H1 (cell line): ENCODE measurements at regions not wholly inside any gene's neighbourhood (a gene's known extent, or its start where the extent isn't known, plus 50 kb on each side); places are given as distances from the start of the nearest gene placed in this dataset.

Source experiments
- CTCF ChIA-PET: fragments of 300-600 bp; sonication (Branson Sonifier 250); formaldehyde crosslinking; loops from one replicate; lab custom pipeline; 2021; ENCODE audit not compliant: partially characterized antibody; lab: Charles Lee
- POLR2A ChIA-PET: fragments of 300-600 bp; sonication (Branson Sonifier 250); formaldehyde crosslinking; loops from one replicate; lab custom pipeline; 2021; ENCODE audit warnings: inconsistent platforms; ENCODE audit not compliant: partially characterized antibody; lab: Charles Lee
- DNase-seq, 2 experiments: peaks; one replicate each; pipeline versions ENCODE4 v3.0.0 to v3.0.0-alpha.2; 2010 to 2022; ENCODE audit warnings: low spot score in 2 of 2, low read depth in 1 of 2, mixed read lengths in 1 of 2
- FAIRE-seq: peaks from 2 replicates; lab custom pipeline; 2011; peaks lifted over from hg19 to GRCh38; lab: Jason Lieb, UNC
- H2AFZ ChIP-seq: 2 replicates; pipeline ENCODE4 v1.8.1; 2012; ENCODE audit warnings: low read length, inconsistent platforms
- H2AK5ac ChIP-seq: 2 replicates; pipeline ENCODE4 v1.6.1; 2013; ENCODE audit warnings: low read depth, low read length
- H2BK120ac ChIP-seq: replicated peaks from 2 replicates; pipeline ENCODE3; 2013; ENCODE audit warnings: low read depth, low read length, inconsistent platforms
- H2BK12ac ChIP-seq: 2 replicates; pipeline ENCODE4 v1.6.1; 2013; ENCODE audit warnings: low read depth, low read length
- H2BK15ac ChIP-seq: 2 replicates; pipeline ENCODE4 v1.6.1; 2013; ENCODE audit warnings: low read length
- H2BK20ac ChIP-seq: 2 replicates; pipeline ENCODE4 v1.6.1; 2013; ENCODE audit warnings: low read length
- H2BK5ac ChIP-seq: 2 replicates; pipeline ENCODE4 v1.6.1; 2013; ENCODE audit warnings: low read depth, low read length
- H3K14ac ChIP-seq: 2 replicates; pipeline ENCODE4 v1.6.1; 2013; ENCODE audit warnings: inconsistent platforms; ENCODE audit not compliant: insufficient read length
- H3K18ac ChIP-seq: 2 replicates; pipeline ENCODE4 v1.6.1; 2013; ENCODE audit warnings: low read length; ENCODE audit errors: extremely low read depth
- H3K23ac ChIP-seq: 2 replicates; pipeline ENCODE4 v1.6.1; 2013; ENCODE audit warnings: inconsistent platforms; ENCODE audit not compliant: insufficient read length
- H3K23me2 ChIP-seq: 2 replicates; pipeline ENCODE4 v1.6.1; 2013; ENCODE audit warnings: low read depth, low read length
- H3K27ac ChIP-seq: 2 replicates; pipeline ENCODE4 v1.6.1; 2011; ENCODE audit warnings: low read depth, low read length, inconsistent platforms
- H3K27me3 ChIP-seq, 4 experiments: replicated peaks in 1 of 4; 1 replicate in 1 of 4; 2 replicates in 3 of 4; pipeline versions ENCODE4 v1.6.1 to v1.8.1; 2011 to 2013; ENCODE audit warnings: low read length in 3 of 4, mild to moderate bottlenecking in 3 of 4, inconsistent platforms in 2 of 4, mixed read lengths in 2 of 4, moderate library complexity in 1 of 4; ENCODE audit not compliant: control insufficient read depth in 3 of 4, insufficient read depth in 3 of 4; ENCODE audit errors: extremely low read depth in 1 of 4
- H3K36me3 ChIP-seq, 4 experiments: 2 replicates each; pipeline versions ENCODE4 v1.6.1 to v1.8.1; 2011 to 2013; ENCODE audit warnings: mild to moderate bottlenecking in 4 of 4, low read length in 3 of 4, moderate library complexity in 2 of 4, control low read depth in 1 of 4, inconsistent platforms in 1 of 4; ENCODE audit not compliant: insufficient read depth in 4 of 4, control insufficient read depth in 2 of 4
- H3K4ac ChIP-seq: replicated peaks from 2 replicates; pipeline ENCODE3; 2013; ENCODE audit warnings: low read length, low read depth, mixed read lengths, inconsistent platforms; ENCODE audit not compliant: insufficient read length
- H3K4me1 ChIP-seq, 4 experiments: replicated peaks in 1 of 4; 1 replicate in 1 of 4; 2 replicates in 3 of 4; pipeline versions ENCODE4 v1.6.1 to v1.8.1; 2011 to 2013; ENCODE audit warnings: low read length in 3 of 4, inconsistent platforms in 2 of 4, mixed read lengths in 1 of 4; ENCODE audit not compliant: insufficient read depth in 4 of 4, control insufficient read depth in 3 of 4
- H3K4me2 ChIP-seq, 2 experiments: 2 replicates each; pipeline versions ENCODE4 v1.6.1 to v1.8.1; 2011 to 2013; ENCODE audit warnings: low read depth in 2 of 2, low read length in 2 of 2, control low read depth in 1 of 2, inconsistent platforms in 1 of 2, mild to moderate bottlenecking in 1 of 2; ENCODE audit not compliant: insufficient read depth in 1 of 2
- H3K4me3 ChIP-seq, 4 experiments: fragments of 200-600, 300-600 bp in 1 of 4; sonication (generic), shearing (Covaris generic), sonication (Bioruptor Twin) in 1 of 4; 2 replicates each; pipeline versions ENCODE4 v1.5.1 to v1.8.1; 2011 to 2016; ENCODE audit warnings: low read length in 4 of 4, low read depth in 3 of 4, control low read depth in 2 of 4, inconsistent platforms in 2 of 4, mild to moderate bottlenecking in 2 of 4, mixed read lengths in 1 of 4, moderate library complexity in 1 of 4; ENCODE audit not compliant: insufficient read depth in 2 of 4; ENCODE audit errors: extremely low read depth in 1 of 4
- H3K56ac ChIP-seq: replicated peaks from 2 replicates; pipeline ENCODE3; 2013; ENCODE audit warnings: low read depth, mild to moderate bottlenecking, mixed read lengths, low read length, inconsistent platforms; ENCODE audit not compliant: insufficient read length
- H3K79me1 ChIP-seq: 2 replicates; pipeline ENCODE4 v1.6.1; 2013; ENCODE audit warnings: low read depth, low read length, control low read depth
- H3K79me2 ChIP-seq, 2 experiments: 2 replicates each; pipeline versions ENCODE4 v1.6.1 to v1.8.1; 2012 to 2013; ENCODE audit warnings: low read length in 2 of 2, mild to moderate bottlenecking in 2 of 2, inconsistent platforms in 1 of 2; ENCODE audit not compliant: insufficient read depth in 2 of 2, control insufficient read depth in 1 of 2
- H3K9ac ChIP-seq, 4 experiments: replicated peaks in 1 of 4; 1 replicate in 1 of 4; 2 replicates in 3 of 4; pipeline versions ENCODE4 v1.6.1 to v1.8.1; 2011 to 2013; ENCODE audit warnings: low read depth in 3 of 4, low read length in 3 of 4, control low read depth in 2 of 4, mild to moderate bottlenecking in 2 of 4, moderate library complexity in 2 of 4, inconsistent platforms in 1 of 4; ENCODE audit errors: extremely low read depth in 1 of 4
- H3K9me3 ChIP-seq, 2 experiments: 2 replicates each; pipeline versions ENCODE4 v1.6.1 to v1.8.1; 2012 to 2013; ENCODE audit warnings: mild to moderate bottlenecking in 2 of 2, moderate library complexity in 2 of 2, control low read depth in 1 of 2, inconsistent platforms in 1 of 2, low read depth in 1 of 2, low read length in 1 of 2, mixed read lengths in 1 of 2; ENCODE audit not compliant: insufficient read depth in 2 of 2
- H4K20me1 ChIP-seq, 2 experiments: replicated peaks in 1 of 2; 2 replicates each; pipeline versions ENCODE3 to v1.8.1; 2011 to 2013; ENCODE audit warnings: inconsistent platforms in 2 of 2, low read length in 2 of 2, mild to moderate bottlenecking in 1 of 2; ENCODE audit not compliant: insufficient read depth in 2 of 2, control insufficient read depth in 1 of 2
- H4K5ac ChIP-seq: 2 replicates; pipeline ENCODE4 v1.6.1; 2013; ENCODE audit warnings: low read length, low read depth, mixed read lengths, inconsistent platforms; ENCODE audit not compliant: insufficient read length
- H4K8ac ChIP-seq: 2 replicates; pipeline ENCODE4 v1.8.0; 2013; ENCODE audit warnings: mild to moderate bottlenecking, moderate library complexity, low read length, inconsistent platforms; ENCODE audit not compliant: insufficient read depth; ENCODE audit errors: extremely low read depth
- H4K91ac ChIP-seq: replicated peaks from 2 replicates; pipeline ENCODE3; 2013; ENCODE audit warnings: low read length, mixed read lengths, inconsistent platforms; ENCODE audit not compliant: insufficient read length
- POLR2A ChIP-seq, 2 experiments: IDR thresholded peaks; 1 replicate in 1 of 2; 2 replicates in 1 of 2; pipeline ENCODE4 v1.6.1; 2011; ENCODE audit warnings: low read depth in 2 of 2, low read length in 2 of 2, mild to moderate bottlenecking in 2 of 2; ENCODE audit errors: control extremely low read depth in 1 of 2
- RNF2 ChIP-seq: fragments of 200-900, 300-1000 bp; sonication (generic); IDR thresholded peaks from 2 replicates; pipeline ENCODE4 v1.7.1; 2016; ENCODE audit warnings: borderline replicate concordance, low read depth, mild to moderate bottlenecking, antibody characterized with exemption, low read length; ENCODE audit not compliant: poor library complexity, severe bottlenecking; ENCODE audit errors: missing control alignments
- SIN3A ChIP-seq, 2 experiments: IDR thresholded peaks in 1 of 2; conservative IDR thresholded peaks in 1 of 2; 2 replicates each; pipeline ENCODE4 v1.6.1; 2011 to 2012; ENCODE audit warnings: low read length in 2 of 2, improper control_type of control experiment in 1 of 2, low read depth in 1 of 2, mild to moderate bottlenecking in 1 of 2
- WGBS, 2 experiments: shearing (Covaris generic) in 1 of 2; methylation state at CpG; one replicate each; pipeline versions ENCODE4 v1.1.6 to v1.1.7; 2013 to 2015; ENCODE audit warnings: low lambda C conversion rate in 2 of 2, mixed read lengths in 2 of 2, inconsistent platforms in 1 of 2, low coverage in 1 of 2, missing lambda C conversion rate in 1 of 2; ENCODE audit not compliant: insufficient replicate concordance in 2 of 2, insufficient coverage in 1 of 2, insufficient read length in 1 of 2; ENCODE audit errors: extremely low coverage in 1 of 2, missing lambda C conversion rate in 1 of 2; 5-methylcytosine and 5-hydroxymethylcytosine counted together

- FAIRE-seq (no peak), DNase-seq (no peak)
- H3K27ac ChIP-seq: no peak overlapping the region
Measured at GRCh38 chr1:30447080-30447479, 276.3 kb downstream of the MATN1 start.

More at GRCh38 chr1:30447080-30447479, 276.3 kb downstream of the MATN1 start:
- Histone ChIP-seq H2BK120ac (no peak overlapping the region), H3K27me3 (no peaks in the 10 kb centered on the region), H2BK12ac (no peak overlapping the region), H3K9ac (no peak overlapping the region), H3K23ac (no peak overlapping the region), H3K14ac (no peak overlapping the region), H4K91ac (no peak overlapping the region), H3K56ac (no peak overlapping the region), H3K4ac (no peak overlapping the region), H3K36me3 (no peaks in the 10 kb centered on the region), H4K5ac (no peak overlapping the region), H3K79me2 (no peaks in the 10 kb centered on the region), H4K8ac (no peak overlapping the region), H3K4me1 (no peaks in the 10 kb centered on the region; a peak in 1 of 7 replicates), H3K4me2 (no peak overlapping the region), H3K18ac (no peak overlapping the region), H2BK5ac (no peak overlapping the region), H2BK20ac (no peak overlapping the region), H2BK15ac (no peak overlapping the region), H3K23me2 (no peaks in the 10 kb centered on the region), H3K79me1 (no peaks in the 10 kb centered on the region), H3K9me3 (no peaks in the 10 kb centered on the region), H2AFZ (no peak overlapping the region), H2AK5ac (no peak overlapping the region), H3K4me3 (no peak overlapping the region), H4K20me1 (no peaks in the 10 kb centered on the region)
- ChIA-PET CTCF (interaction anchor here (0.6 kb wide), 1 partner anchor 63 kb away, joined by 3 read pairs; no protein-coding TSS in a partner anchor), POLR2A (no interaction called here)
- WGBS, 2 experiments: 83% methylated on average over 6 of the region's 6 CpGs; no CpG with 5 or more reads in 1 of the 2 experiments
- TF ChIP-seq SIN3A (conservative IDR thresholded peaks at IDR 0.05 in 1 of 2, IDR thresholded peaks at IDR 0.05 in 1 of 2; ENCODE audit: low read depth in 1 of 2, low read length in 2 of 2) (no peak), POLR2A (IDR thresholded peaks at IDR 0.05; ENCODE audit: control extremely low read depth in 1 of 2, low read depth in 2 of 2, low read length in 2 of 2) (no peak), RNF2 (no peak)
